Raji (cell line): ENCODE measurements at regions not wholly inside any gene's neighbourhood (a gene's known extent, or its start where the extent isn't known, plus 50 kb on each side); places are given as distances from the start of the nearest gene placed in this dataset.

ENCODE experiments used
- POLR2A ChIP-seq: IDR thresholded peaks from 2 replicates; pipeline ENCODE4 v1.6.1; 2011; ENCODE audit warnings: low read depth, low read length, control low read depth; ENCODE audit not compliant: insufficient read depth

GRCh38 chr1:37292789-37293188, 181.6 kb upstream of the ZC3H12A start:
- no peak for TF ChIP-seq POLR2A

GRCh38 chr1:37294096-37294495, 180.3 kb upstream of the ZC3H12A start:
- TF ChIP-seq POLR2A: no peak

- no peak for TF ChIP-seq POLR2A
Observed at GRCh38 chr1:37294529-37294928, 179.9 kb upstream of the ZC3H12A start.

GRCh38 chr1:37298769-37299168, 175.6 kb upstream of the ZC3H12A start:
- no peak for TF ChIP-seq POLR2A

GRCh38 chr1:37299216-37299615, 175.2 kb upstream of the ZC3H12A start:
- TF ChIP-seq POLR2A: no peak

- no peak for TF ChIP-seq POLR2A
Observed at GRCh38 chr1:37303884-37304574, 170.4 kb upstream of the ZC3H12A start.

GRCh38 chr1:37305108-37305507, 169.3 kb upstream of the ZC3H12A start:
- TF ChIP-seq POLR2A: no peak

- no peak for TF ChIP-seq POLR2A
Observed at GRCh38 chr1:37305841-37306240, 168.5 kb upstream of the ZC3H12A start.

- TF ChIP-seq POLR2A: no peak
Observed at GRCh38 chr1:37306461-37306860, 167.9 kb upstream of the ZC3H12A start.

GRCh38 chr1:37306871-37307270, 167.5 kb upstream of the ZC3H12A start:
- TF ChIP-seq POLR2A: no peak

GRCh38 chr1:37308031-37308960, 166.1 kb upstream of the ZC3H12A start:
- TF ChIP-seq POLR2A: no peak

GRCh38 chr1:37309574-37309973, 164.8 kb upstream of the ZC3H12A start:
- TF ChIP-seq POLR2A: no peak

GRCh38 chr1:37310064-37310463, 164.3 kb upstream of the ZC3H12A start:
- no peak for TF ChIP-seq POLR2A

- no peak for TF ChIP-seq POLR2A
Observed at GRCh38 chr1:37315371-37315846, 159.0 kb upstream of the ZC3H12A start.

GRCh38 chr1:37317870-37318467, 156.4 kb upstream of the ZC3H12A start:
- no peak for TF ChIP-seq POLR2A

GRCh38 chr1:37318490-37318889, 155.9 kb upstream of the ZC3H12A start:
- TF ChIP-seq POLR2A: no peak
